ENCODE measurements at regions not wholly inside any gene's neighbourhood (a gene's known extent, or its start where the extent isn't known, plus 50 kb on each side); places are given as distances from the start of the nearest gene placed in this dataset.

GRCh38 chr2:78455586-78455985 is 569.9 kb upstream of the REG3G start:
- no peaks in the 10 kb centered on the region for H3K9me3 ChIP-seq (ENCODE audit: control insufficient read depth in 4 of 4, insufficient read depth in 3 of 4, low read length in 3 of 4)
- DNase-seq, result no peak
- H3K27ac ChIP-seq (ENCODE audit: low read depth in 1 of 2, low read length in 1 of 2), result no peak overlapping the region
- no peak overlapping the region for H3K4me3 ChIP-seq
- ATAC-seq (ENCODE audit: insufficient read depth, low FRiP score), result no peak
- TF ChIP-seq, protein P1, sequence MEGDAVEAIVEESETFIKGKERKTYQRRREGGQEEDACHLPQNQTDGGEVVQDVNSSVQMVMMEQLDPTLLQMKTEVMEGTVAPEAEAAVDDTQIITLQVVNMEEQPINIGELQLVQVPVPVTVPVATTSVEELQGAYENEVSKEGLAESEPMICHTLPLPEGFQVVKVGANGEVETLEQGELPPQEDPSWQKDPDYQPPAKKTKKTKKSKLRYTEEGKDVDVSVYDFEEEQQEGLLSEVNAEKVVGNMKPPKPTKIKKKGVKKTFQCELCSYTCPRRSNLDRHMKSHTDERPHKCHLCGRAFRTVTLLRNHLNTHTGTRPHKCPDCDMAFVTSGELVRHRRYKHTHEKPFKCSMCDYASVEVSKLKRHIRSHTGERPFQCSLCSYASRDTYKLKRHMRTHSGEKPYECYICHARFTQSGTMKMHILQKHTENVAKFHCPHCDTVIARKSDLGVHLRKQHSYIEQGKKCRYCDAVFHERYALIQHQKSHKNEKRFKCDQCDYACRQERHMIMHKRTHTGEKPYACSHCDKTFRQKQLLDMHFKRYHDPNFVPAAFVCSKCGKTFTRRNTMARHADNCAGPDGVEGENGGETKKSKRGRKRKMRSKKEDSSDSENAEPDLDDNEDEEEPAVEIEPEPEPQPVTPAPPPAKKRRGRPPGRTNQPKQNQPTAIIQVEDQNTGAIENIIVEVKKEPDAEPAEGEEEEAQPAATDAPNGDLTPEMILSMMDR (IDR thresholded peaks at IDR 0.05; ENCODE audit: control extremely low read depth, extremely low read depth), result no peak
- no peak overlapping the region for H3K9ac ChIP-seq (ENCODE audit: insufficient read depth in 1 of 2, low read length in 2 of 2)
- no peaks in the 10 kb centered on the region for H3K36me3 ChIP-seq (ENCODE audit: control insufficient read depth in 4 of 4, insufficient read depth in 4 of 4, low read length in 4 of 4)
- WGBS, 2 donors, result 43 to 53% methylated on average over 2 of the region's 2 CpGs
- no peaks in the 10 kb centered on the region for H3K4me1 ChIP-seq (ENCODE audit: control insufficient read depth in 5 of 5, insufficient read depth in 5 of 5, low read length in 5 of 5)
- no peaks in the 10 kb centered on the region for H3K27me3 ChIP-seq (ENCODE audit: control insufficient read depth in 3 of 3, insufficient read depth in 3 of 3, low read length in 2 of 3)

DNA sequence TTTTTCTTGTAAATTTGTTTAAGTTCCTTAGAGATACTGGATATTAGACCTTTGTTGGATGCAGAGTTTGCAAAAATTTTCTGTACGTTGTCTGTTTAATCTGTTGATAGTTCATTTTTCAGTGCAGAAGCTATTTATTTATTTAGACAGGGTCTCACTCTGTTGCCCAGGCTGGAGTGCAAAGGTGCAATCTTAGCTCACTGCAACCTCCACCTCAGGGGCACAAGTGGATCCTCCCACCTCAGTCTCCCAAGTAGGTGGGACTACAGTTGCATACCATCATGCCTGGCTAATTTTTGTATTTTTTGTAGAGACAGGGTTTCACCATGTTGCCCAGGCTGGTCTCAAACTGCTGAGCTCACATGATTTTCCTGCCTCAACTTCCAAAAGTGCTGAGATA is 568.2 kb upstream of the REG3G start:
- no peak overlapping the region for H3K4me3 ChIP-seq
- no peaks in the 10 kb centered on the region for H3K9me3 ChIP-seq (ENCODE audit: control insufficient read depth in 4 of 4, insufficient read depth in 3 of 4, low read length in 3 of 4)
- no peaks in the 10 kb centered on the region for H3K27me3 ChIP-seq (ENCODE audit: control insufficient read depth in 3 of 3, insufficient read depth in 3 of 3, low read length in 2 of 3)
- no peak for DNase-seq
- 89 to 93% methylated on average over 1 of the region's 1 CpG for WGBS, 2 donors
- no peak for ATAC-seq (ENCODE audit: insufficient read depth, low FRiP score)
- no peaks in the 10 kb centered on the region for H3K4me1 ChIP-seq (ENCODE audit: control insufficient read depth in 5 of 5, insufficient read depth in 5 of 5, low read length in 5 of 5)
- H3K9ac ChIP-seq (ENCODE audit: insufficient read depth in 1 of 2, low read length in 2 of 2), result no peak overlapping the region
- TF ChIP-seq, protein P1 (IDR thresholded peaks at IDR 0.05; ENCODE audit: control extremely low read depth, extremely low read depth), result no peak
- H3K27ac ChIP-seq (ENCODE audit: low read depth in 1 of 2, low read length in 1 of 2), result no peak overlapping the region
- no peaks in the 10 kb centered on the region for H3K36me3 ChIP-seq (ENCODE audit: control insufficient read depth in 4 of 4, insufficient read depth in 4 of 4, low read length in 4 of 4)

DNA sequence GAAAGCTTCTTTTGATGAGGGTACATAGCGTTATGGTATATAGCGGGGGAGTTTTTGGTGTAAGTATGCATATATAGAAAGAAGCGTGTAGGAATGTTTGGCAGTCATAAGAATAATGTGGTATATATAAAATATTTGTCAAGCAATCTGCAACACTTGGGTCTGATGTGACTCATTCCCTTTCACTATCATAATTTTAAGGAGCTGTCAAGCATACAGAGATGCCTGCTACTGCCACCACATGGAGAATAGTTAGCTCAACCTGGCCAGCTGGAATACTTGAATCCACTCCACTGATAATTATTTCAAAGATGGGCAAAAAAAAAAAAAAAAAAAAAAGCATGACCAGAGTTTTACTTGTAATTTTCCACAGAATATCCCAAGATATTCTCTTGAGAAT is 559.8 kb upstream of the REG3G start:
- DNase-seq, result no peak
- Histone ChIP-seq H3K9ac (ENCODE audit: insufficient read depth in 1 of 2, low read length in 2 of 2) (no peak overlapping the region), H3K27ac (ENCODE audit: low read depth in 1 of 2, low read length in 1 of 2) (no peak overlapping the region), H3K27me3 (ENCODE audit: control insufficient read depth in 3 of 3, insufficient read depth in 3 of 3, low read length in 2 of 3) (no peaks in the 10 kb centered on the region), H3K4me1 (ENCODE audit: control insufficient read depth in 5 of 5, insufficient read depth in 5 of 5, low read length in 5 of 5) (no peaks in the 10 kb centered on the region), H3K36me3 (ENCODE audit: control insufficient read depth in 4 of 4, insufficient read depth in 4 of 4, low read length in 4 of 4) (no peaks in the 10 kb centered on the region), H3K9me3 (ENCODE audit: control insufficient read depth in 4 of 4, insufficient read depth in 3 of 4, low read length in 3 of 4) (no peaks in the 10 kb centered on the region), H3K4me3 (no peak overlapping the region)
- TF ChIP-seq, protein P1 (IDR thresholded peaks at IDR 0.05; ENCODE audit: control extremely low read depth, extremely low read depth), result no peak
- 82 to 94% methylated on average over 3 of the region's 3 CpGs for WGBS, 2 donors
- ATAC-seq (ENCODE audit: insufficient read depth, low FRiP score), result no peak

DNA sequence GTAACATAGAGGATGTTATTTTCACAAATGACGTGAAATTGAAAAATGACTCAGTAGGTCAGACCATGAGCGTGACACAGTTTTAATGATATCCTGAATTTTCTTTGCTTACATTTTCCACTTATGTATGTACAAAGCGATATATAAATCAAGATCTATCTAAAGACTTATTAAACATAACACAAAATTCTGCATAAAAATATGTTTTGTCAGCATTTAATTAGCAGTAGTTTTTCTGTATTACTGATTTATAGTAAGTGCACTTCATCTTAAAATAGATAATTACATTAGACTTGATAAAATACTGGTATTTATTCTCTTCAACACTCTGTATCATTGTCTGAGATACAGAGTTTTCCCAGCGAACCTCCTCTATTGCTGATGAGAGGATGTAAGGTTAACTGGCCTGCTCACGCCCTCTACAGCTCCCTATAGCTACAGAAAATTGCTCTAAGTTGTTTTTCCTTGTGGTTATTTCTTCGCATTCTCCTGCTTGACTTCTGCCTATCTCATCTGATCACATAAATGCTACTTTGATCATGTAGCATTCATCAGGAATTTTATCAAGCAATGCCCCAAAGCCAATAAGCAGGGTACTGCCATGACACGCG is 548.8 kb upstream of the REG3G start:
- H3K4me3 ChIP-seq, result no peak overlapping the region
- WGBS, 2 donors, result 87 to 93% methylated on average over 8 of the region's 8 CpGs
- H3K9me3 ChIP-seq (ENCODE audit: control insufficient read depth in 4 of 4, insufficient read depth in 3 of 4, low read length in 3 of 4), result no peaks in the 10 kb centered on the region
- ATAC-seq (ENCODE audit: insufficient read depth, low FRiP score) (no peak), DNase-seq (peak in 1 of 3 donors; percentile 1)
- H3K27me3 ChIP-seq (ENCODE audit: control insufficient read depth in 3 of 3, insufficient read depth in 3 of 3, low read length in 2 of 3), result no peaks in the 10 kb centered on the region
- no peaks in the 10 kb centered on the region for H3K36me3 ChIP-seq (ENCODE audit: control insufficient read depth in 4 of 4, insufficient read depth in 4 of 4, low read length in 4 of 4)
- no peaks in the 10 kb centered on the region for H3K4me1 ChIP-seq (ENCODE audit: control insufficient read depth in 5 of 5, insufficient read depth in 5 of 5, low read length in 5 of 5)
- TF ChIP-seq, protein P1 (IDR thresholded peaks at IDR 0.05; ENCODE audit: control extremely low read depth, extremely low read depth), result no peak
- H3K9ac ChIP-seq (ENCODE audit: insufficient read depth in 1 of 2, low read length in 2 of 2), result no peak overlapping the region
- H3K27ac ChIP-seq (ENCODE audit: low read depth in 1 of 2, low read length in 1 of 2), result no peak overlapping the region

All from lung (tissue), 11 donors.